Uterus (tissue), 3 donors: ENCODE measurements at regions not wholly inside any gene's neighbourhood (a gene's known extent, or its start where the extent isn't known, plus 50 kb on each side); places are given as distances from the start of the nearest gene placed in this dataset.

Experiments used
- DNase-seq, 2 donors: peaks; one replicate each; pipeline ENCODE4 v3.0.0-alpha.2; 2019 to 2020
- H3K27ac ChIP-seq, 2 donors: fragments of 200-600 bp; sonication (generic); 1 replicate in 1 of 2; 2 replicates in 1 of 2; pipeline ENCODE4 v1.5.1; 2016 to 2018
- H3K27me3 ChIP-seq, 2 donors: fragments of 200-600 bp; sonication (generic); one replicate each; pipeline ENCODE4 v1.5.1; 2018 to 2019; ENCODE audit warnings: control low read depth in 1 of 2
- H3K36me3 ChIP-seq, 2 donors: fragments of 200-600 bp; sonication (generic); one replicate each; pipeline ENCODE4 v1.5.1; 2019; ENCODE audit warnings: control low read depth in 1 of 2
- H3K4me1 ChIP-seq, 2 donors: fragments of 200-600 bp; sonication (generic); one replicate each; pipeline ENCODE4 v1.5.1; 2018 to 2019; ENCODE audit warnings: control low read depth in 1 of 2
- H3K4me3 ChIP-seq, 2 donors: fragments of 200-600 bp; sonication (generic); 1 replicate in 1 of 2; 2 replicates in 1 of 2; pipeline ENCODE4 v1.5.1; 2018 to 2019; ENCODE audit warnings: mild to moderate bottlenecking in 1 of 2
- H3K9me3 ChIP-seq, 2 donors: fragments of 200-600 bp; sonication (generic); one replicate each; pipeline ENCODE4 v1.5.1; 2019; ENCODE audit warnings: control low read depth in 1 of 2
- POLR2A ChIP-seq, 2 donors: fragments of 450-650 bp; IDR thresholded peaks; one replicate each; pipeline ENCODE4 v1.6.1; 2016; ENCODE audit warnings: antibody characterized with exemption in 2 of 2, mild to moderate bottlenecking in 1 of 2, moderate library complexity in 1 of 2
- intact Hi-C: fragments of 100-400 bp; cut with DNase I; formaldehyde crosslinking; loops from one replicate; pipeline ENCODE4 v1.15.1; 2023; ENCODE audit warnings: low total_unique reads
- TF ChIP-seq, protein P1 (sequence below), 4 experiments: fragments of 200-600 bp in 2 of 4; fragments of 450-650 bp in 2 of 4; sonication (generic) in 2 of 4; IDR thresholded peaks; one replicate each; pipeline ENCODE4 v1.5.1; 2016 to 2019; ENCODE audit warnings: antibody characterized with exemption in 4 of 4, mild to moderate bottlenecking in 2 of 4, moderate library complexity in 1 of 4
- donor health status: DM: yes; HTN: yes; CAD: no.

DNA sequence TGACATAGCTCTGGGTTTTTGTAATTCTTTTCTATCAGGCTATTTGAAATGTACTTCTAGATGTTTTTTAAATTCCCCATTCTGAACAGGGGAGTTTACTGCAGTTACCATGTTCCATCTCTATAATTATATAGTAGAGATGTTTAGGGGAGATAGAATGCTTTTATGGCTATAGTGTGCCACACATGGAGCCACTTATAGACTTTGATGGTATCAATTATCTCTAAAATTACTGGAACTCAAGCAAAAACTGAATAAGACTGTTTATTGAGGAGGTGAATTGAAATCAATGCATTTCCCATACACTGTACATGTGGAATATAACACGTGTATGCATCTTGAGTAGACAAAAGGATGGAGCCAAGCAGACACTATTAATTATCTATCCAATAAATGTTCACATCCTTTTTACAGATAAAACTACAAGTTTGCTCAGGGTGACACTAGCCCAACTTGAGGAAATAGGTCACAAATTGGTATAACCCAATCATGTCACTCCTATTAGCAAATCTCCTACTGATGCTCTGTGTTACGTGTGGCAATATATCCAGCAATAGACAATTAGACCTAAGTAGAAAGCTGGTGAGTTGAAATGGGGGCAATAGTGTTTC is 1882.6 kb downstream of the PCDH9 start:
- Histone ChIP-seq H3K27ac (no peak overlapping the region), H3K4me1 (no peaks in the 10 kb centered on the region), H3K36me3 (no peaks in the 10 kb centered on the region), H3K9me3 (no peaks in the 10 kb centered on the region), H3K4me3 (no peak overlapping the region), H3K27me3 (no peaks in the 10 kb centered on the region)
- no peak for TF ChIP-seq POLR2A (IDR thresholded peaks at IDR 0.05)
- TF ChIP-seq, protein P1, sequence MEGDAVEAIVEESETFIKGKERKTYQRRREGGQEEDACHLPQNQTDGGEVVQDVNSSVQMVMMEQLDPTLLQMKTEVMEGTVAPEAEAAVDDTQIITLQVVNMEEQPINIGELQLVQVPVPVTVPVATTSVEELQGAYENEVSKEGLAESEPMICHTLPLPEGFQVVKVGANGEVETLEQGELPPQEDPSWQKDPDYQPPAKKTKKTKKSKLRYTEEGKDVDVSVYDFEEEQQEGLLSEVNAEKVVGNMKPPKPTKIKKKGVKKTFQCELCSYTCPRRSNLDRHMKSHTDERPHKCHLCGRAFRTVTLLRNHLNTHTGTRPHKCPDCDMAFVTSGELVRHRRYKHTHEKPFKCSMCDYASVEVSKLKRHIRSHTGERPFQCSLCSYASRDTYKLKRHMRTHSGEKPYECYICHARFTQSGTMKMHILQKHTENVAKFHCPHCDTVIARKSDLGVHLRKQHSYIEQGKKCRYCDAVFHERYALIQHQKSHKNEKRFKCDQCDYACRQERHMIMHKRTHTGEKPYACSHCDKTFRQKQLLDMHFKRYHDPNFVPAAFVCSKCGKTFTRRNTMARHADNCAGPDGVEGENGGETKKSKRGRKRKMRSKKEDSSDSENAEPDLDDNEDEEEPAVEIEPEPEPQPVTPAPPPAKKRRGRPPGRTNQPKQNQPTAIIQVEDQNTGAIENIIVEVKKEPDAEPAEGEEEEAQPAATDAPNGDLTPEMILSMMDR (IDR thresholded peaks at IDR 0.05), result no peak
- no peak for DNase-seq
- intact Hi-C loops, result no loop called here

DNA sequence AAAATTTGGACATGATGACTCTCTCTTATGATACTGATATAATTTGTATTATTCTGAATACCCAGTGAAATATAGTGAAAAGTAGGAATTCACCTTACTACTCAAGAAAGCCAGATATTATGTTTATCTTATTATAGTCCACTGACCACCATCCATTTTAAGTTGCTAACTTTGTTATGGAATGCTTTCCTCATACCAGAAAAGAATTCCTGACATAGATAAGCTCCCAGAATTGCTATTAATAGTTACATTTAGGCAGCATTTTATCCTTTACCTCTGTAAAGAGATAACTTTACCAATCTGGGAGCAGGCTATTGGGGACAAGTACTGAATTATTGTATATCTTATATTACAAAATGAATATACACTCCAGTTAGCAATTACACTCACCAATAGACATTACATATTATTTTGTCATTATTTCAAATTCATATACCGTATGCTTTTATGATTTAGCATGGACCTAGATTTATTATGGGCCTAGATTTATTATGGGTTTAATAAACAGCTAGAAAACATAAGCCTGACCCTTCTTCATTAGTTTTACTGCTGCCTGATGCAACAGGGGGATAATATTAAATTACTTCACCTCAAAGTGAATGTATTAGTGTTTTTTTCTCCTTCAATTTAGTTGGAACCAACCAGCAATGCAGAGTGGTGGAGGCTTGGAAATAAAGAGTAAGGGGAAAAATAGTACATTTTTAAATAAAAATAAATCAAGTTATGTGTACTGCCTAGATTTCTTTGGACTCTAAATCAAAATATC is 1886.1 kb downstream of the PCDH9 start:
- TF ChIP-seq, protein P1 (IDR thresholded peaks at IDR 0.05), result no peak
- no peak for TF ChIP-seq POLR2A (IDR thresholded peaks at IDR 0.05)
- DNase-seq, result no peak
- Histone ChIP-seq H3K4me3 (no peak overlapping the region), H3K27me3 (no peaks in the 10 kb centered on the region), H3K36me3 (no peaks in the 10 kb centered on the region), H3K9me3 (no peaks in the 10 kb centered on the region), H3K4me1 (no peaks in the 10 kb centered on the region), H3K27ac (no peak overlapping the region)
- intact Hi-C loops, result no loop called here

DNA sequence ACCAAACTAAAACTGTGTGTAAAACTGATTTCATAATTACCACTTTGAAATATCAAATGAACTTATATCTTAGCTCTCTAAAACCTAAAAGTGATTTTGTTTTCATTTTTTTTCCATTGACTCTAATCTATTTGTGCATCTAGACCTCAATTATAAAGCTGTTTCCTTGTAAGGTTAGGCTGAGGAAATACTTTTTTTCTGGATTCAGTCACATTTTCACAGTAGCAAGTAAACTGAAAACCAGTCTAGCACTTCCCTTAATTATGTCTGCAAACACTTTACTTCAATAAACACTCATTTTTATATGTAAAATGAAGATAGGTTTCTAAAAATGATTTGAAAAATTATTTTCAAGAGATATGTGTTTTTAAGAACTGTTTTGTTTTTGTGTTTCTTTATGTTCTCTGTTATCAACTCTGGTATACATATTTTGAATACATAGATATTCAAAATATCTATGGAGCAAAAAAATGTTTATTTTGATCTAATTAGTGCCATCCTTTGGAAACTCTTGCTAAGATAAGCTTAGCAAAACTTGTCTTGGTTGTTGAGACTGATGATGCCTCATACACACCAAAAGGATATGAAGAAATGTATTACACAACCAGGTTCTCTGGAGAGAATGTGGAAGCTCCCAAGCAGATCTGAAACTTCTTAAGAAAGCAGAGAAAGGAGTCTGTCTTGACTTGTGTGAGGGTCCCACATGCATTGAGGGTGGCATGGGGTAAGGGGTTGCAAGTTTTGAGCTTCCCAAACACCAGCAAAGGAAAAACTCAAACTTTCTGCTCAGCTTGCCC is 1887.4 kb downstream of the PCDH9 start:
- Histone ChIP-seq H3K27ac (no peak overlapping the region), H3K36me3 (no peaks in the 10 kb centered on the region), H3K4me1 (no peaks in the 10 kb centered on the region), H3K4me3 (no peak overlapping the region), H3K9me3 (no peaks in the 10 kb centered on the region), H3K27me3 (no peaks in the 10 kb centered on the region)
- no peak for DNase-seq
- TF ChIP-seq POLR2A (IDR thresholded peaks at IDR 0.05), result no peak
- TF ChIP-seq, protein P1 (IDR thresholded peaks at IDR 0.05), result no peak
- intact Hi-C loops, result no loop called here

DNA sequence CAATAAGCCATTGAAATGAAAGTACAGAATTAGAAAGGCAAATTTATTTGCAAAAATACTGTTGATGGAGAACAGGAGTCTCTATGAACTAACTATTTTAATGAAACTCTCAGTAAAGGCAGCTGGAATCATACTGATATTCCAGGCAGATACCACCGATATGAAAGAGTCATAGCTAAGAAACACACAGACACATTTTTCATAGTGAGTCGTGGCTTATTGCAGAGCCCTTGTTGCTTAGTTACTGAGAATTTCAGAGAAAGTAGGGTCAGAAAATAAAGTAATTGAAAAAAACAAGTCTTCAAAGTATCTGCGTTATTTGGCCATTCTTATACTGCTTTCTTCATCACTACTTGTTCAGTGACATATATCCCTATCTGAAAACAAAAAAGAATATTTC is 1890.9 kb downstream of the PCDH9 start:
- no peaks in the 10 kb centered on the region for H3K9me3 ChIP-seq
- TF ChIP-seq POLR2A (IDR thresholded peaks at IDR 0.05), result no peak
- TF ChIP-seq, protein P1 (IDR thresholded peaks at IDR 0.05), result no peak
- H3K4me3 ChIP-seq, result no peak overlapping the region
- no peaks in the 10 kb centered on the region for H3K4me1 ChIP-seq
- no peaks in the 10 kb centered on the region for H3K27me3 ChIP-seq
- H3K27ac ChIP-seq, result no peak overlapping the region
- DNase-seq, result no peak
- intact Hi-C loops, result no loop called here
- H3K36me3 ChIP-seq, result no peaks in the 10 kb centered on the region

DNA sequence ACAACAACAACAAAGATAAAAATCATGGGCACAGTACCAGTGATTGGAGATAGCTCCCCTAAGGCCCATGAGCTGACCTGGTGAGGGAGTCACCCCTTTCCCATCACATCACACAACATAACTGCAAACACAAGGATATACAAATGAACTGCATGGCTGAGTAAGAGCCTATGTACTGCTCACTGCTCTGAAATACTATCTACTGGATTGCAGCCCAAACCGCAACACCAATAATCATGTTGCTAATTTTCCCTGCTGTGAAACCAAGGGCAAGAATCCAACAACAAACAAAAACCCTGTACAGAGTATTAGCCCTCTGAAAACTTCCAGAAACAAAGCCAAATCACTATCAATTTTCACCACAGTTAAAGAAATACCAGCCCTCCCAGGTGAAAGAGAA is 1893.2 kb downstream of the PCDH9 start:
- no peak overlapping the region for H3K27ac ChIP-seq
- intact Hi-C loops, result no loop called here
- H3K27me3 ChIP-seq, result peaks cover 0 to 3% of the 10 kb centered on the region in 2 donors
- TF ChIP-seq POLR2A (IDR thresholded peaks at IDR 0.05), result no peak
- TF ChIP-seq, protein P1 (IDR thresholded peaks at IDR 0.05), result no peak
- no peak overlapping the region for H3K4me3 ChIP-seq
- no peak for DNase-seq
- no peaks in the 10 kb centered on the region for H3K9me3 ChIP-seq
- no peaks in the 10 kb centered on the region for H3K4me1 ChIP-seq
- H3K36me3 ChIP-seq, result no peaks in the 10 kb centered on the region
